LoVo (cell line): ENCODE measurements at regions not wholly inside any gene's neighbourhood (a gene's known extent, or its start where the extent isn't known, plus 50 kb on each side); places are given as distances from the start of the nearest gene placed in this dataset.
A peak's percentile ranks its signal among the peaks of the same experiment; 100 is the strongest.
"Not testable (repeated sequence)": the region's sequence is repeated elsewhere in the genome, so short reads cannot be mapped to it uniquely, and the experiment has no call there.

Source experiments
- DNase-seq: peaks from one replicate; pipeline ENCODE4 v3.0.0-alpha.2; 2016; ENCODE audit warnings: low spot score

DNA sequence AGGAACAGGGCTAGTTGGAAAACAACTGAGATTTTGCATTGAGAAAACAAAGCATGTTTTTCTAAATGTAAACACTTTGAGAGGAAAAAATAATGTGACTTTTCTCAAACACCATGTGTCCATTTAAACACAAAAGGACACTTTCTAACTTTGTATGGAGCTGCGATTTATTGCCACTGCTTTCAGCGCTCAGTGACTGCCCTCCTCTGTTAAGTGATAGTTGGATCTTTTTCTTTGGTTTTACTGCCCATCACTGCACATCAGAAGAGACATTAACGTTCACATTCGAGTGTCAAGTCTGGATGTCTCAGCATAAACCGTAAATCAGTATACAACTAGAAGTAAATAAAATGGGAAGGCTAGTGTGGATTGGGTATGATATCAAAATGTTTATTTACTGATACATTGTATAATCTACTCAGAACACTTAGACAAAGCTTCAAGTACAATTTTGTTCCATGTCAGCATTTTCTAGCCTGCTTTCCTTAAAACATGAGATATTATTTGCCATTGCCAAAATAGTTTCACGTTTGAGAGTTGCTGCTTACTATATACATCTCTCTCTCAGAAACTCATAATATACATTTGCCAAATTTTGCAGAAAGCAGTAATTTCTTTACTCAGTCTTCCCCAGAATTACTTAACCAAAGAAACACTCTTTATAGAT, 237.6 kb downstream of the IKZF2 start:
- DNase-seq = no peak

DNA sequence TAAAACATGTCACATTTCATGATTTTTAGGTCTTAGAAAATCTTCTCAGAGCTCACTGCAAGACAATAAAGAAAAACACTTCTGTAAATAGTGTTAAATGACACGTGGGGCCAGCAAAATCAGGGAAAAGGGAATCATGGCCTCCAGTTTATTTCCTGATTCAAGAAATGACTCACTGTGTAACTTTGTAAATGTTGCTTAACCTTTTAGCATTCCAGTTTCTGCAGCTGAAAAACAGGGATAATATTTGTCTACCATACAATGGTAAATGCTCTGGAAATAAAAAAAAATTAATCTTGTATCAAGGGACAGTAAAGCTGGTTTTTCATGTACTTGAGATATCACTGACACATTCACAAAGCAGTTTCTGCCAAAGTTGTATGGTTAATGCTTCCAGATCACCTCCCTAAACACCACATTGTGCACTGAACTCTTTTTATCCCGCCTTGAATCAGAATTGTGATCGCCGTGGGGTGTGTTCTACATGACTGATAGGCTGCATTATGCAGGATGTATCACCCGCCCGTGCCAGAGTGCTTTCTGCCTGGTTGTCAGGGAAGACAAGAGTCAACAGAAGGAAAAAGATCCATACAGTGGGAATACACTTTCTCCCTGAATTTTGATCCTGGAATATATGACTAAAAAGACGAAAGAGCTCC, 238.8 kb downstream of the IKZF2 start:
- DNase-seq = peak; percentile 49

DNA sequence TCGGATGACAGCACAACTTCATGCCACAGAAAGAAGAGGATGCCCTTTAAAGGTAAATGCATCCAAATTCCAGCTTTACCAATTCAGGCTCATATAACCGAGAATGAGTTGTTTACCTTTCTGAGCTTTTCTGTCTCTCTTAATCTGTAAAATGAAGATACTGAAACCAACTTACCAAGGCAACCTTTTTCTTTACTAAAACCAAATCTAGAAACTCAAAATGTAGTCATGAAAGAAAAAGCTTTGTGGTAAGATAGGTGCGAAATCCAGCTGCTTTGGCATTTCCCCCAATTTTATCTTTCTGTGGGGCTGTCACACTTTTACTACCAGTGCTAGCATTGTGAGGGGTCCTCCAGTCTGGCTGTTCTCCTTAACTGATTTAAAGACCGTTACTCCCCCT, 240.4 kb downstream of the IKZF2 start:
- DNase-seq = no peak

DNA sequence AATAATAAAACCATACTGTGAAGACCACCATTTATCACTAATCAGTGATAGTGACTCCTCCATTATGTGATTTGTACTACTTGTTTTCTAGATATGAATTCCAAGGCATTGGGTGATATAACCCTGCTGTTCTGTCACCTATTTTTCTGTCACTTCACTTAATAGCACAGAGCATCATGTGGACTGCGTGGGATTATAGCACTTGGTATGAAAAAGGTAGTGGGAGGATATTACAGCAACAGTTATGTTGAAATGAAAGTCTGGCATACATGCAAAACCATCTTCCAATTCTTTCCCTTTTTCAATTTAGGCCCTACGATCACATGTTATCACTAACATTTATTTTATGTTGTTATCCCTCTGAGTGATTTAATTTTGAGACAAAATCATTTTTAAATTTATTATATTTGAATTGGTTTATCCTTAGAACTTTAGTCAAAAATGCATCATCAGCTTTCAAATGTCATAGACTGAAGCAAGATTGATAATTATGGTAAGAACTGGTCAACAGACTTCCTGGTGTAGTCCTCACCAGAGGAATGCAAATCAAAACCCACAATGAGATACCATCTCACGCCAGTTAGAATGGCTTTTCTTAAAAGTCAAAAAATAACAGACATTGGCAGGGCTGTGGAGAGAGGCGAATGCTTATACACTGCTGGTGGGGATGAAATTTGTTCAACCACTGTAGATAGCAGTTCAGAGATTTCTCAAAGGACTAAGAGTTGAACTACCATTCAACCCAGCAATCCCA, 242.6 kb downstream of the IKZF2 start:
- DNase-seq = no peak

DNA sequence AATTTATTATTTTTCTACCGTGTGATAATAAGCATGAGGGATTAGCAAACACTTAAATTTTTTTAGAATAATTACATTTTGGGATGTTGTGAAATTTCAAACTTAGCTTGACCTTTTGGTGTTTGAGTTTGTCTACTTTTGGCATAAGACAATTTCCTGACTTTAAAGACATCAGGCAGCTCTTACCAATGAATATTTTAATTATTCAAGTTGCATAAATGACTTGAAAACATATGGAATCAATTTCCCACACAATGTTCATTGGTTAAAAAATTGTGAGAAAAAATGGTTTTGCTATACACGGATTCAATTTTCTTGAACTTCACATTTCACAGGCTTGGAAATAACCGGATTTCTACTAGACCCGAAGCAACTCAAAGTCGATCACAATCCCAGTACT, 243.4 kb downstream of the IKZF2 start:
- no peak for DNase-seq

DNA sequence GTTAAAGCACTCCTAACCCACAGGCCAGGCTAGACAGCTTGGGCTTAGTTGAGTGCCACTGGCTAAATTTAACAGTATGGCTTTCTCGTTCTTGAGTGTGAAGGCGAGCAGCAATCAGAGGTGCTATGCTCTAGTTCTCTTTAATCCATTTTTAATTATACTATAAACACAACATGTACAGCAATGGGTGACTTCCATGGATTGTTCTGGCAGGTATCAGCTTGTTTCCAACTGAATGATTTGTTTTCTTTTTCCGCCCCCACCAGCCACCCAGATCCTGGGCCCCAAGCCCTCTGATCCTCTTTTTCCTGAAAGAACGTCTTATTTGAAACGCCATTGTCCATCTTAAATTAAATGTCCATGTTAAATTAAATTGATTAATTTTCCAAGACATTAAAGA, 244.8 kb downstream of the IKZF2 start:
- no peak for DNase-seq

DNA sequence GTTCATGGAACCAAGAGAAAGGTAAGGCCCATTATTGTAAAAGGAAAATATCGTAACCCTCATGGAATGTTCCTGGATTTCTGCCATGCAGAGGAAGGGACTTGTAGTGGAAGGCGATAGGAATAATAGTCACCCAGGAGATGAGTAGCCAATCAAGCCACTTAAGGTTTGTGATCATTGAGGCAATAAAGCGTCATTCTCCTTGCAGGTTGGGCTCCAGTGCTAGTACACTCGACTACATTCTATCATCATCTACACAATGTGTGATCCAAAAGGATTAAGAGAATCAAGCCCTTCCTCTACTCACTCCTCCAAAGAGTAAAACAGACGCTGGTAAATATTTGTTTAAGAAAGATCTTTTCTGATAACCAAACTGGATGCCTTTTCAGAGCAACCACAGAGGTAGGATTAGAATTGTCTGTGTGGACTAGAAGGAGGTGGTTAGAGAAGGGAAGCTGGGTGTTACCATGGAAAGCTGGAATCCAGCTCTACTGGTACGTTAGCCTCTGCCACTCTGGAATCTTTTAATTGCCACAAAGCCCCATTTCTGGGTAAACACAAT, 245.7 kb downstream of the IKZF2 start:
- peak; percentile 74 for DNase-seq

DNA sequence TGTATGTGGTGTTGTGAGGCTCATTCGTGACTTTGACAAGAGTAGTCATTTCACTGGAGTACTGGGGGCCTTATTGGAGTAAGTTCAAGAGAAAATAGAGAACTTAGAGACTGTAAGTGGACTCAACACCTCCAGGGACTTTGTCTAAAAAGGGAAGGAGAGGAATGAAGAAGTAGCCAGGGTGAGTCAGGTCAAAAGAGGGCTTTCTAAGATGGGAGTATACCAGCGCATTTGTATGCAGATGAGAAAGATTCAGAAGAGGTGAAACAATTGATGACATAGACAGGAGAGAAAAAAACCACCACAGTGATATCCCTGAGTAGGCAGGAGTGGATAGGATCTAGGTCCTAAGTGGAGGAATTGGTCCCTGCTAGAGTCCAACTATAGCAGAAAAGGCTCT, 246.8 kb downstream of the IKZF2 start:
- DNase-seq = no peak

DNA sequence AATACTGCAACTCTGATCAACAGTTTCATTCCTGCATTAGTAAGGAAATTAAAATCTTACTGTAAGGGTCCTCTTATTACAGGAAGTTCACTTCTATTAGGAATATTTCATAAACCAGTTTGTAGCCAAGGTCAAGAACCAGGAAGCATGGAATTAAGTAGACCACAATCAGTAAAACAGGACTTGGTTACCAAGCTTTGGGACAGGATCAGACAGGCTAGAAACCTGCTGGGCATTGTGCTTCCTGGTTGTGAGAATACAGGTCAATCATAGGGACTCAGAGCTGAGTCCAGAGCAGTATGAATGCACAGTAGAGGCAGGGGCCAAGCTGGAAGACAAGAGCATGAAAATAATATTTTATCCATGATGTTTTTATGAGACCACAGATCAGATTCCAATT, 248.0 kb downstream of the IKZF2 start:
- no peak for DNase-seq

DNA sequence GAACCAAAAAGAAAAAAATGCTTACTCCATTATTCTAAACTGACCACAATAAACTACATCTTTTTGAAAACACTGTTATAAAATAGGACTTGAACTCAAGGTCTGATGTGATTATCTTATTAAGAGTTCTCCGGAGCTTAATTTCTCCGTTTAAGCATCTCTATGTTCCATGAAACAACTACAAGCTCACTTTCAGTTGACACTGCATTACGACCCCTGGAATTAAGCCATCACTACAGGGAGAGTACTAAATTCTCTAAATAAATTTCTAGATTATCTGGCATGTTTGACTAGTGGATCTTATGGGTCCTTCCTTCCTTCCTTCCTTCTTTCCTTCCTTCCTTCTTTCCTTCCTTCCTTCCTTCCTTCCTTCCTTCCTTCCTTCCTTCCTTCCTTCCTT, 249.0 kb downstream of the IKZF2 start:
- no peak for DNase-seq

DNA sequence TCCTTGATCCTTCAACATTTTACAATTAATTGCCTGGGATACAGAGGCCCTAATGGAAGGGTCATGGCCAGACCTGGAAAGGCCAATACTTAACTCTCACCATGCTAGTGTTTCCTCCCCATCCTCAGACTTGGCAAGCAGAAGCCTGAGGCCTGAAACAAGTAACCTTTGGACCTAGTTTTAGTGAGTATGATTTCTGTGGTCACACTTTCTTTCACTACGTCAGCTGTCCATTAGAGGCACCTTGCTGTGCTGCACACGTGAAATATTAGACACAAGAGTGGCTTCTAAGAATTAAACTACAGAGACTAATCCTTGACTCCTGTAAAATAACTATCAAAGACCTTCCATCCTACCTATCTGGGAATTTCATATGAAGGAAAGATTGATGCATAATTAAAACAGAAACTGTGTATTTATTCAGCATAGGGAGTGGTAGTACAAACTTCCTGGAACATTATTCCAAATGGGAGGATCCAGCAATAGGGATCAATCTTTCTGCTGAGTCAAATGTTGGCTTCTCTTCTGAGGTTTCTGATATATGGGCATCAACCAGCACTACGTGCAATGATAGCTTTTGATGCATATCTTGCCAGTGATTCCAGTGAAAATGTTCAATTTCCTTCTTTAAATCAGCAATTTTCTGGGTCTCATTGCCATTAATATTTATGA, 249.7 kb downstream of the IKZF2 start:
- DNase-seq = no peak

DNA sequence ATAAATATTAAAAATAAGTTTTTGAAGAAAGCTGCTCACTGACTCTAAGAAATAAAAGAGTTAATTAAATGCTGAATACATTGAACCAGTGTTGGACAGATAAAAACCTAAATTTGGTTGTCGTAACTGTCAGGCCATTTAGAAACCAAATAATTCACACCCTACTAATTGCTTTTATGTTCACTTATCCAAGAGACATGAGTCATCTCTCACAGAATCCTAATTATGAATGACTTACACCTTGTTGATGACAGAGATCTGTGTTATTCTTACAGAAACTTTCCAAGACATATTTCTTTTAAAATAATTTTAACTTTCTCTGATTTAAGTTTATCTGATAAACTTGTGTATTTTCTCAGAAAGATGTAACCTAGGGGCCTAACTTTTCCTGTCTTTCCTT, 250.7 kb downstream of the IKZF2 start:
- no peak for DNase-seq

DNA sequence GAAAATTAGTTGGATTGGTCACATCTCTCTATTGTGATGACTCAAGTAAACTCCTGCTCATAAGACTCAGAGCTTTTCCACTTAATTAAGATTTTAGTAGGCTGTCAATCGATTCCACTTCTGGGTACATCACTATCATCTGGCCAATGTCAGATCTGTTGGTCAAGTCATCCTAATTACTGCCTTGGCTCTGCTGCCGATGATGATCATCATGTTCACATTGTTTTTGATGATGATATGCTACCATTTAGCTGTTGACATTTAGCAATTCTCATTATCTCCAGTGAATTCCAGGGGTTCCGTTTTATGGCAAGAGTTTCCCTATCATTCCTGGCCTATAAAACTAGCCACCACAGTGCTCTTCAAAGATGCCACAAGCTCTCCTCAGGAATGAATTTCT, 253.4 kb downstream of the IKZF2 start:
- no peak for DNase-seq

DNA sequence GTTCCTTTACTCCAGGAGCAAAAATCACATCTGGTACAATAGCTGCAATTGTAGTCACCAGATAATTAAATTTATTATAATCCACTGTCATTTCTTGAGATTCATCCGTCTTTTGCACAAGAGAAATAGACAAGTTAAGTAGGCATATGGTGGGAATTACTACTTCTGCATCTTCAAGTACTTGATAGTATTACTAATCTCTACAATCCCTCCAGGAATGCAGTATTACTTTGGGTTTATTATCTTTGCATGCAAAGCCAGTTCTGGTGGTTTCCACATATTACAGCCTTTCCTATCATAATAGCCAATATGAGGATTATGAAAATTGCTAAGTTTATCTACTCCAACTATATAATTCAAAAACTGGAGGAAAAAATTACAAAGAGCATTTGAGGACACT, 254.1 kb downstream of the IKZF2 start:
- no peak for DNase-seq

DNA sequence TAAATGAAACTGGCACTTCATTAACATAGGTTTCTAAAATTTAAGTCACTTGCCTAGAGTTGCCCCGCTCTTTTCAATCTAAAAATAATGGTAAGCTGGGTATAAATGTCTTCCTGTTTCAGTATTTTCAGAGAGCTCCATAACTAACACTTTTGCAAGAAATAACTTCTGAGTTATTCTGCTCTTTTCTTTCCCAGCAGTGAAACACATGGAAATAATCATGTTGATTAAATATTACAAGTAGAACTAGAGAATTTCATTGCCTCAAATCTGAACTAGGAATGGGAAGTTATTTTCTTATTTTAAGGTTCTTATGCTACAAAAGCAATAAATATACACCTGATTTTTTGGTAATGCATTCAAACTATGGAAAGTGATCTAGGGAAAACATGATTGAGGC, 257.4 kb downstream of the IKZF2 start:
- no peak for DNase-seq

DNA sequence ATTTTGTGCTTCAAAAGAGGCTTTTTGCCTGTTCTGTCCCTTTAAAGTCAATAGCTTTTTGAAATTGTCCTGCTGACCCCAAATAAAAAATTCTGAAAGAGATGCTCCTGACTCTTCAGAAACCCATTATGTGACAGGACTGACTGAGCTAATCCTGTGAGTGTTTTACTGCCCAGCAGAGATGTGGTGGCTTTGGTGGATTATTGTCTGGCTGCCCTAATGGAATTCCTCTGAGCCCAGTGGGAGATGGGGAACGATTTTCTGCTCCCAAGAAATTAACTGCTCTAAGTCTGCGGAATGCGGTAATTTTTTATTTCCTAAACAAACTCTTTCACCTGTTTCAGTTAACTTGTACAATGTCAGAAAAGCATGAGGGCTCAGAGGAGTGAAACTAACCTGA, 258.2 kb downstream of the IKZF2 start:
- DNase-seq = no peak

DNA sequence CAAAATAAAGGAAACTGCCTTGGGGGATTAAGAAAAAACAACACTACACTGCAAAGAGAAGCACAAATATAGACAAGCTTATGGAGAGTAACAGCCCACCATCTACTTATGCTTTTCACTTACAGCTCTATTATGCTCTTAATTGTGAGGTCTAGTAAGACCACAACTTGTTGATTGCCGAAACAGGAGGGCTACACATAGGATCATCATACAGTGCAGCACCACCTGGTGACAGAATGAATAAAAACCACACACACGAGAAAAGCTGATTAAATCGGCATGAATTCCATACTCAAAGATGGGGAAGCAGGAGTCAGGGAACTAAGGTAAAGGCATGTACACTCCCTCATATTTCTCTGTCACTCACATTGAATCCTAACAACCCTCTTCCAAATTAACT, 259.2 kb downstream of the IKZF2 start:
- DNase-seq = no peak

DNA sequence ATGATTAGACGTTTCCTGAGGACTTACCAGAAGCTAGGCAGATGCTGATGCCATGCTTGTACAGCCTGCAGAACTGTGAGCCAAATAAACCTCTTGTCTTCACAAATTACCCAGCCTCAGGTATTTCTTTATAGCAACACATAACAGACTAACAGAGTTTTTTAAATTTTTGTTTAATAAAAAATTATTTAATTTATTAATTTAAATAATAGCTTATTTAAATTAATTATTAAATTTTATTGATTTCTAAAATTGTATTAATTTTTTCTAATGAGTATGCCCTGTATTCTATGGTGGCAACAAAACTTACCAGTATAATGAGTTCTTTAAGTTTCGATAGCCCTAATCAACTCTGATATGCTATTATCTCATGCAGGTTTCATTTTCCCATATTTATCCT, 259.8 kb downstream of the IKZF2 start:
- DNase-seq = no peak

DNA sequence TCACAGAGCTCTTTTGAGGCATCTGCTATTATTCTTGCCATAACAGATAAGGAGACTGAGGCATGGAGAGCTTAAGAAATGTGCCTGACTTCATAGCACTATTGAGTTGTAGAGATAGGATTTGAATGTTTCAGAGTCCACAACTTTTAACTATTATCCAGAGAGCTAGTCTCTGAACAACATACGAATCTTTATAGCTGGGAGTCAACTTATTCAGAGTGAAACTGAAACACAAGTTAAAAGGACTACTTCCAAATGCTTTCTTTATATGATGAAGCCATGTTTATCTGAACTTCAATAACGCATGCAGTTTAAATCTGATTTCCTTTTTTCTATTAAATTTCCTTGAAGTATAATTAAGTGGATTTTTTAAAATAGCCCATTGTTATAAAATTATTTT, 268.8 kb downstream of the IKZF2 start:
- DNase-seq = no peak

DNA sequence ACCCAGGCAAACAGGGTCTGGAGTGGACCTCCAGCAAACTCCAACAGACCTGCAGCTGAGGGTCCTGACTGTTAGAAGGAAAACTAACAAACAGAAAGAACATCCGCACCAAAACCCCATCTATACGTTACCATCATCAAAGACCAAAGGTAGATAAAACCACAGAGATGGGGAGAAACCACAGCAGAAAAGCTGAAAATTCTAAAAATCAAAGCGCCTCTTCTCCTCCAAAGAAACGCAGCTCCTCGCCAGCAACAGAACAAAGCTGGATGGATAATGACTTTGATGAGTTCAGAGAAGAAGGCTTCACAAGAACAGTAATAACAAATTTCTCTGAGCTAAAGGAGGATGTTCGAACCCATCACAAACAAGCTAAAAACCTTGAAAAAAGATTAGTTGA, 274.9 kb downstream of the IKZF2 start:
- not testable (repeated sequence) for DNase-seq

DNA sequence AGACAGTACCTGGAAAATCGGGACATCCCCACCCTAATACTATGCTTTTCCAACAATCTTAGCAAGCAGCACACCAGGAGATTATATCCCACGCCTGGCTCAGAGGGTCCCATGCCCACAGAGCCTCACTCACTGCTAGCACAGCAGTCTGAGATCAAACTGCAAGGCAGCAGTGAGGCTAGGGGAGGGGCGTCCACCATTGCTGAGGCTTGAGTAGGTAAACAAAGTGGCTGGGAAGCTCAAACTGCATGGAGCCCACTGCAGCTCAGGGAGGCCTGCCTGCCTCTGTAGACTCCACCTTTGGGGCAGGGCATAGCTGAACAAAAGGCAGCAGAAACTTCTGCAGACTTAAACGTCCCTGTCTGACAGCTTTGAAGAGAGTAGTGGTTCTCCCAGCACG, 275.5 kb downstream of the IKZF2 start:
- DNase-seq = not testable (repeated sequence)

DNA sequence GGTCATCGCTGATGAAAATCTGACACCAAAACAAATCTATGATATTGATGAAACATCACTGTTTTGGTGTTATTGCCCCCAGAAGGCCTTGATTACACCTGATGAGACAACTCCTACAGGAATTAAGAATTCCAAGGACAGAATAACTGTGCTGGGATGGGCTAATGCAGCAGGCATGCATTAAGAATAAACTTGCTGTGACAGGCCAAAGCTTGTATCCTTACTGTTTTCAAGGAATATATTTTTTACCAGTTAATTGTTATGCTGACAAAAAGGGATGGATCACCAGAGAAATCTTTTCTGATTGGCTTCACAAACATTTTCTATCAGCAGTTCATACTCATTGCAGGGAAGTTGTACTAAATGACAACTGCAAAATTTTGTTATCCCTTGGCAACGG, 278.2 kb downstream of the IKZF2 start:
- DNase-seq = no peak

DNA sequence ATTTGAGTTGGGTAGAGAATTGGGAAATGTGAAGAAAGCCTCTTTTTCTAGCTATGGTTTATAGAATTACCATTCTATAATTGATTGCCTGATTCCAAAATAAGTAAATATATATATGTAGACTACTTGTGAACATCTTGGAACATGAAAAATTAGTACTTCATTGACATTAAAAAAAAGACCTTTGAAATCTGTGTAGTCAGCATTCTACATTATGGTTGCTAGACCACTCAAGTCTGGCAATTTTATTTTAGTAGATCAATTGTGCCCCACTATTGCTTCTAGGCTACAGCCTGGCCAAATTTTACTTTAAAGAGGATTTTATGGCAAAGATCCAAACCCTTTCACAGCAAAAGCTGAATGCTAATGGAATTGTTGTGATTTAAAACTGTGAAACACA, 279.8 kb downstream of the IKZF2 start:
- no peak for DNase-seq
